GM12864 (cell line): ENCODE measurements at regions not wholly inside any gene's neighbourhood (a gene's known extent, or its start where the extent isn't known, plus 50 kb on each side); places are given as distances from the start of the nearest gene placed in this dataset.

Source experiments
- DNase-seq: peaks from one replicate; pipeline ENCODE4 v3.0.0-alpha.2; 2011; ENCODE audit warnings: low read depth
- H3K4me3 ChIP-seq: 2 replicates; pipeline ENCODE4 v1.5.1; 2011; ENCODE audit warnings: mild to moderate bottlenecking, low read depth, low read length, control low read depth
- TF ChIP-seq, protein P1 (sequence below): IDR thresholded peaks from 2 replicates; pipeline ENCODE4 v1.5.1; 2011; ENCODE audit warnings: low read depth, mild to moderate bottlenecking, moderate library complexity, low read length, control low read depth, inconsistent platforms; ENCODE audit errors: missing control alignments

GRCh38 chr5:171574376-171574775 is 154.9 kb downstream of the FGF18 start:
- TF ChIP-seq, protein P1, sequence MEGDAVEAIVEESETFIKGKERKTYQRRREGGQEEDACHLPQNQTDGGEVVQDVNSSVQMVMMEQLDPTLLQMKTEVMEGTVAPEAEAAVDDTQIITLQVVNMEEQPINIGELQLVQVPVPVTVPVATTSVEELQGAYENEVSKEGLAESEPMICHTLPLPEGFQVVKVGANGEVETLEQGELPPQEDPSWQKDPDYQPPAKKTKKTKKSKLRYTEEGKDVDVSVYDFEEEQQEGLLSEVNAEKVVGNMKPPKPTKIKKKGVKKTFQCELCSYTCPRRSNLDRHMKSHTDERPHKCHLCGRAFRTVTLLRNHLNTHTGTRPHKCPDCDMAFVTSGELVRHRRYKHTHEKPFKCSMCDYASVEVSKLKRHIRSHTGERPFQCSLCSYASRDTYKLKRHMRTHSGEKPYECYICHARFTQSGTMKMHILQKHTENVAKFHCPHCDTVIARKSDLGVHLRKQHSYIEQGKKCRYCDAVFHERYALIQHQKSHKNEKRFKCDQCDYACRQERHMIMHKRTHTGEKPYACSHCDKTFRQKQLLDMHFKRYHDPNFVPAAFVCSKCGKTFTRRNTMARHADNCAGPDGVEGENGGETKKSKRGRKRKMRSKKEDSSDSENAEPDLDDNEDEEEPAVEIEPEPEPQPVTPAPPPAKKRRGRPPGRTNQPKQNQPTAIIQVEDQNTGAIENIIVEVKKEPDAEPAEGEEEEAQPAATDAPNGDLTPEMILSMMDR, result no peak
- DNase-seq, result no peak
- no peak overlapping the region for H3K4me3 ChIP-seq

DNA sequence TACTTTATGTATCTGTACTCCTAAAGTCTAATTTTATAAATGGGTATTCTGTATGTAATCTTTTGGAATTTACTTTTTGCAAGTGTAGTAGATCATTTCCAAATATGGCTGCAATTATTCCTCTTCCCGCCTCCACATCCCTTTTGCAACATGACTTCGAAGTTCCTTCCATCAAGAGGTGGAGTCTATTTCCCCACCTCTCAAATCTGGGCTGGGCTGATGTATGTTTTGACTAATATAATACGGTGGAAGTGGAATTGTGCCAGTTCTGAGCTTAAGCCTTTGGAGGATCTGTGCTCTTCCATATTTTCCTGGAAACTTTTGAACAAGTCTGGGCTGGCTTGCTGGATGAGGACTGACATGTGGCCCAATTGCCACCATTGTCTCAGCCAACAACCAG is 155.9 kb downstream of the FGF18 start:
- no peak overlapping the region for H3K4me3 ChIP-seq
- DNase-seq, result no peak
- TF ChIP-seq, protein P1, result no peak

GRCh38 chr5:171575808-171576207 is 156.4 kb downstream of the FGF18 start:
- TF ChIP-seq, protein P1, result no peak
- no peak for DNase-seq
- no peak overlapping the region for H3K4me3 ChIP-seq

DNA sequence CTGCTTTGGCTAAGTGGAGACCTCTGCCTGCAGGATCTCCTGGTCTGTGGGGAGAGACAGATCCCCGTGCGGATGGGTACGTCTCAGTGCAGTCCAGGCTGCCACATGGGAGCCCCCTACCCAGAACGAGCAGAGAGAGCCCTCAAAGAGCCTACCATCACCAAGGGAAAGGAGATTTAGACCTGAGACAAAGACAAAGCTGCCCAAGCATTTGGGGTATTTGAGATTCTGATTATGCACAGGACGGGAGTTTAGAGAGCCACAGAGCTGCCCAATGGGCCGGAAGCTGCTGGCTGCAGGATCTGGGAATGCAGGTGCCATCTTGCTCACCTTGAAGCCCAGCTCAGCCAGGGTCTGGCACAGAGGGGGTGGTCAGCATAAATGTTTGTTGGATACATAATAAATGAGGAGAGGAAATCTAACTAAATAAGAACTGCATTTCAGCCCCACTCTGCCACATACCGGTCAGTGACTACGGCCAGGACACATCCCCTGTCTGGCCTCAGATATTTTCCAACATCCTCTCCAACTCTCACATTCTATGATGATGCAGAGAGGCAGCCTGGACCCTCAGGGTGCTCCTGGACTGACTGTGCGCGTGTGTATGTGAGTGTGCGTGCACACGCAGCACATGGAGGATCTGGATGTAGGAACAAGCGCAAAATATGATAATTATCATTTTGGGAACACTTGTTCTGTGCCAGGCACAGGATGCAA is 157.8 kb downstream of the FGF18 start:
- TF ChIP-seq, protein P1, result no peak
- DNase-seq, result no peak
- H3K4me3 ChIP-seq, result no peak overlapping the region

DNA sequence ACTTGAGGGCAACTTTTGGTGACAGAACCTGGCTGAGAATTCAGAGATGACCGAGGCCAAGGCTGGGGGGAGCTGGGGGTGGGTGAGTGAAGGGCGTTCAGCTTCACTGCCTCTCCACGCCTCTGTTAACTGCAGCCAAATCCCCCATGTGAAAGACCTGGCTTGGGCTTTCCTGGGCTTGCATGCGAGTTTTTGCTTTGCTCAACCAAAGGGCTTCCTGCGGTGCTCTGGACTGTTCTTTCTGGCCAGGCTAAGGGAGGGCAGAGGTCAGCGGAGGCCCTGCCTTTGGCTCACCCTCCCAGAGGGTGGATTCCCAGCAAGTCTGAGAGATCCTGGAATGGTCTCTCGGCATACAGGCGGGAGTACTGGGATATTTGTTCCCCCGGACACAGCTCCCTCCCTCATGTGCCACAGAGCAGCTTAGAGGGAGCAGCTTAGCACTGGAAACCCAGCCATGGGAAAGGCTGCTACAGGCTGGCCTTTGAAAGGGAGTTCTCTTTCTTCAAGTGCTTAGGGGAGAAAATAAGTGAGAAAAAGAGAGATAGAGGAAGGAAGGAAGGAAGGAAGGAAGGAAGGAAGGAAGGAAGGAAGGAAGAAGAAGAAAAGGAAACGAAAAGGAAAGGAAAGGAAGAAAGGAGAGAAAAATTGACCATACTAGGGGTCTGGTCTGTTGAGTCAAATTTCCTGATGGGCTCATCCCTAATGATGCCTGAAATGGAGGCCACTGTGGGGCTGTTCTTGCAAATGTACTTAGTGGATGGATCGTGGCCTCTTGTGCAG is 158.8 kb downstream of the FGF18 start:
- H3K4me3 ChIP-seq, result no peak overlapping the region
- DNase-seq, result no peak
- TF ChIP-seq, protein P1, result no peak

GRCh38 chr5:171578829-171579491 is 159.5 kb downstream of the FGF18 start:
- DNase-seq, result no peak
- TF ChIP-seq, protein P1, result no peak
- no peak overlapping the region for H3K4me3 ChIP-seq
